ENCODE measurements at regions not wholly inside any gene's neighbourhood (a gene's known extent, or its start where the extent isn't known, plus 50 kb on each side); places are given as distances from the start of the nearest gene placed in this dataset.

DNA sequence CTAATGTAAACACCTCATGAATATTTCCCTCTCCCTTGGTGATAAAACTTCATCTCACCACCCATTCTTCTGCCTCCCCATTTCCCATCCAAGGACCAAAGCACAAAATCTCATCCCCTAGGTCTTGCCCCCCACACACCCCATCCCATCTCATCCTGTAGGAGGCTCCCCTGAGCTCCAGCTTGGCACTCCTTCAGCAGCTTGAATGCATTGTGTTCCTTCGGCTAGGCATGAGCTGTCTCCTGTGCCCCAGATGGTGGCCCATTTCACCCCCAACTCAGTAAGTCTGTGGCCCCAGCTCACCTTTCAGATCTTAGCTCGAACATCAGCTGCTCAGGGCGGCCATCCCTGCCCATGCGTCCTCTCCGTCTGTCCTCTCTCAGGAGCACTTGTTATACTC, 203.6 kb upstream of the NR2F2 start:
- TF ChIP-seq, protein P1, sequence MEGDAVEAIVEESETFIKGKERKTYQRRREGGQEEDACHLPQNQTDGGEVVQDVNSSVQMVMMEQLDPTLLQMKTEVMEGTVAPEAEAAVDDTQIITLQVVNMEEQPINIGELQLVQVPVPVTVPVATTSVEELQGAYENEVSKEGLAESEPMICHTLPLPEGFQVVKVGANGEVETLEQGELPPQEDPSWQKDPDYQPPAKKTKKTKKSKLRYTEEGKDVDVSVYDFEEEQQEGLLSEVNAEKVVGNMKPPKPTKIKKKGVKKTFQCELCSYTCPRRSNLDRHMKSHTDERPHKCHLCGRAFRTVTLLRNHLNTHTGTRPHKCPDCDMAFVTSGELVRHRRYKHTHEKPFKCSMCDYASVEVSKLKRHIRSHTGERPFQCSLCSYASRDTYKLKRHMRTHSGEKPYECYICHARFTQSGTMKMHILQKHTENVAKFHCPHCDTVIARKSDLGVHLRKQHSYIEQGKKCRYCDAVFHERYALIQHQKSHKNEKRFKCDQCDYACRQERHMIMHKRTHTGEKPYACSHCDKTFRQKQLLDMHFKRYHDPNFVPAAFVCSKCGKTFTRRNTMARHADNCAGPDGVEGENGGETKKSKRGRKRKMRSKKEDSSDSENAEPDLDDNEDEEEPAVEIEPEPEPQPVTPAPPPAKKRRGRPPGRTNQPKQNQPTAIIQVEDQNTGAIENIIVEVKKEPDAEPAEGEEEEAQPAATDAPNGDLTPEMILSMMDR (IDR thresholded peaks at IDR 0.05; ENCODE audit: low read depth, low read length): no peak

DNA sequence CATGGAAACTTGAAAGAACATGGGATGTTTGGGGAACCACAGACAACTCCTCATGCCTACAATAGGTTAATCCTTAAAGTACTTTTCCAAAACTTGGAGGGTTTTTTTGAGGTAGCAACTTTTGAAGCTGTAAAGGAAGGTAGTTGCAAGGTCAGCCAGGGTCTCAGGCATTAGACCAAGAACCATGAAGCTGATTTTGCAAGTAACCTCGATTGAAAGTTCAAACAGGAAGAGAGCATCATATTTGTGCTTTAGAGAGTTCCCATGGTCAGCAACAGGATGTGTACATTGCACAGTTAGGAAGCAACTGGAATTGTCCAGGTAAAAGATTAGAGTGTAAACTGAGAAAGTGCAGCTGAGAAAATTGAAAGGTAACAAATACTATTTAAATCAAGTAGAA, 199.8 kb upstream of the NR2F2 start:
- TF ChIP-seq, protein P1 (IDR thresholded peaks at IDR 0.05; ENCODE audit: low read depth, low read length): no peak

More for the DNA sequence above, 203.6 kb upstream of the NR2F2 start:
- H3K4me3 ChIP-seq (ENCODE audit: low read depth, low read length): no peak overlapping the region

DNA sequence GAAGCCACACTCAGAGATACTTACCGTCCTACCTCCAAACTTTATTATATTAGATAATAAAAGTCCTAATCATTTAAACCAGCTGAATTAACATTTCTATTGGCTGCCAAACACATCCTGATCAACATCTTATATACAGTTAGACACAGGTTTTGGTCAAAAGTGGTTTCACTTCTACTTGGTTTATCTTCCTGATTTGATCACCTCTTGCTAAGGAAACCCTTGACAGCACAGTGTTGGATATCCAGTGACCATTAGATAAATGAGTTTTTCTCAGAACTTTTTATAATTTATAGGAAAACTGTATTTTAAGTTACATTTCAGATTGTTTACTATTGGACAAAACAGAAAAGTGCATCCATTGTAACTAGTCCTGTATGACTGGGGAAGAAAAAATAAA, 198.4 kb upstream of the NR2F2 start:
- H3K4me3 ChIP-seq (ENCODE audit: low read depth, low read length): no peak overlapping the region
- TF ChIP-seq, protein P1 (IDR thresholded peaks at IDR 0.05; ENCODE audit: low read depth, low read length): no peak

More for the DNA sequence above, 199.8 kb upstream of the NR2F2 start:
- H3K4me3 ChIP-seq (ENCODE audit: low read depth, low read length): no peak overlapping the region

DNA sequence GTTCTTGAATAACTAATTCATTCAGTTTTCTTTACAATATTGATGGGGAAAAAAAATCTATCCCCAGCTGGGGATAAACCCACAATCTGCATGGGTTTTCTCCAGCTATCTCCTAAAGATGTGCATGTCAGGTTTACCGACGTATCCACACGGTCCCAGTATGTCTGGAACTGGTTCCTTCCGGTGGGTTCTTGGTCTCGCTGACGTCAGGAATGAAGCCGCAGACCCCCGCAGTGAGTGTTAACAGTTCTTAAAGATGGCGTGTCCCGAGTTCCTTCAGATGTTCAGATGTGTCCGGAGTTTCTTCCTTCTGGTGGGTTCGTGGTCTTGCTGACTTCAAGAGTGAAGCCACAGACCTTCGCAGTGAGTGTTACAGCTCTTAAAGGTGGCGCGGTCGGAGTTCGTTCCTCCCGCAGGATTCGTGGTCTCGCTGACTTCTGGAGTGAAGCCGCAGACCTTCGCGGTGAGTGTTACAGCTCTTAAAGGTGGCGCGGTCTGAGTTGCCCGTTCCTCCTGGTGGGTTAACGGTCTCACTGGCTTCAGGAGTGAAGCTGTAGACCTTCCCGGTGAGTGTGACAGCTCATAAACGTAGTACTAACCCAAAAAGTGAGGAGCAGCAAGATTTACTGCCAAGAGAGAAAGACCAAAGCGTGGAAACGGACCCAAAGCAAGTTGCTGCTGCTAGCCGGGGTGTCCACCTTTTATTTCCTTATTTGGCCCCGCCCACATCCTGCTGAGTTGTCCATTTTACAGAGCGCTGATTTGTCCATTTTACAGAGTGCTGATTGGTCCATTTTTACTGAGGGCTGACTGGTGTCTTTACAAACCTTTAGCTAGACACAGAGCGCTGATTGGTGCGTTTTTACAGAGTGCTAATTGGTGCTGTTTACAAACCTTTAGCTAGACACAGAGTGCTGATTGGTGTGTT, 195.1 kb upstream of the NR2F2 start:
- H3K4me3 ChIP-seq (ENCODE audit: low read depth, low read length): no peak overlapping the region
- TF ChIP-seq, protein P1 (IDR thresholded peaks at IDR 0.05; ENCODE audit: low read depth, low read length): no peak

DNA sequence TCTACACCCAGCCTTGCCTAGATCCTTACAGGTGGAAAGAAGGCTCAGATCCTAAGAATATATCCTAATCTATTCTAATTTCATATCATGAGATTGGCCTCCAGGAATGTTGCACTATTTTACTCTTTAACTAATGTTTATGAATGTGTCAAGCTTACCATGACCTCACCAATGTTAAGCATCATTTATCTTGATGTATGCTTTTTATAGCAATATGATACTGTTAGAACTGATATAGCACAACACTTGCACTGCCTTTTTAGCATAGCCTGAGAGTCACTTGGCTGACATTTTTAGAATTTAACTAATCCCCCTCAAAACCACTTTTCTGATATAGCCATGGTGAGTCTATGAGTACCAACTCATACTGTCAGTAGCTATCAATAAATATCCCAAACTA, 191.5 kb upstream of the NR2F2 start:
- H3K4me3 ChIP-seq (ENCODE audit: low read depth, low read length): no peak overlapping the region
- TF ChIP-seq, protein P1 (IDR thresholded peaks at IDR 0.05; ENCODE audit: low read depth, low read length): no peak

DNA sequence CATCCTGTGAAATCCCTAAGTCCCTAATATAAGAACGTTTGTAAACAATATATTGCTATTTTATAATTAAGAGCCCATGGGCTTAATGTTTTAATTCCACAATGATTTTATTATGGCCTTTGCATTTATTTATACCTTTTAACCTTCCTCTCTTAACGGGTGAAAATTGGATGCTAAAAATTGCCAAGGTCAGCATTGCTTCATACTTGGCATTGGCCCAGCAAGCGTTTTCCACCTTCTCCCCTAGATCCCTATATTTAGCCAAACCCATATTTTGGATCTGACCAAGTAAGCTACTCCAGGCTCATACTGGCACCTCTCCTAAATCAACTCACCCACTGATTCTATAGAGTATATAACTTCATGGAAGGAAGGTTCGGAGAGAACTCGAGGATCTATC, 188.0 kb upstream of the NR2F2 start:
- TF ChIP-seq, protein P1 (IDR thresholded peaks at IDR 0.05; ENCODE audit: low read depth, low read length): no peak
- H3K4me3 ChIP-seq (ENCODE audit: low read depth, low read length): no peak overlapping the region

DNA sequence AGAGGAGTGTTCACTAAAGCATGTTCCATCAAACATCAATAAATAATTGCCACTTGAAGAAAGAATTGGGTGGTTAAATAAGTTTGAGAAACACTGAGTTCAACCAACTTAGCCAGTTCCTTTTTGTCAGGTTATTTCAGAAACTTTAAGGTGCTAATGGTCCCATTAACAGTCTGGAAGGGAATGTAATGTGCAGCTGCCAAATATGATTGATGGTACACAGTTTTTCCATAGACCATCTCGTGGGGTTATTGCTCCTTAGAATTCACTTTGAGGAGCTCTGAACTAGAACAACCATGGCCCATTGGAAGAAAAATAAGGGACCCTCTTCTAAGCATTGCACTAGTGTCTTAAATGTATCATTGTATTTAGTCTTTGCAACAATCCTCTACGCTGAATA, 185.8 kb upstream of the NR2F2 start:
- H3K4me3 ChIP-seq (ENCODE audit: low read depth, low read length): no peak overlapping the region
- TF ChIP-seq, protein P1 (IDR thresholded peaks at IDR 0.05; ENCODE audit: low read depth, low read length): no peak
